LNCAP (cell line): ENCODE measurements at regions not wholly inside any gene's neighbourhood (a gene's known extent, or its start where the extent isn't known, plus 50 kb on each side); places are given as distances from the start of the nearest gene placed in this dataset.

Experiments
- TF ChIP-seq, protein P1 (sequence below): fragments of 450-650 bp; IDR thresholded peaks from 2 replicates; pipeline ENCODE4 v1.5.1; 2017; ENCODE audit warnings: mild to moderate bottlenecking

DNA sequence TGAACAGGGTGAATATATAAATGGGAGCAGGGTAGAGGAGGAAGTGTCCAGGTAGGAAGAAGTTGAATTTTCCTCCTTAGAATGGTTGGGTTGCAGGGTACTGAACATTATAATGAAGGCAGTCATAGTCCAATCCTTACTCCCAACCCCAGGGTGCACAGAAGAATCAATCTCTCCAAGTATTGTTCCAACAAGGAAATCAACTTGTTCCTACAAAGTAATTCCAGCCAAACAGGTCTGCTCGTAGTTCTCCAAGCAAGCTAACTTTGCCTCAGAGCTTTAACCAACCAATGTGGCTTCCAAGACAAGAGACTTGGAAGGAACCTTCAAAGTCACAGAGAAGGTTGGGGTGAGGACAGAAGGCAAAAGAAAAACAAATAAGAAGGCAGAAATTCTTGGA is 527.2 kb downstream of the MED13L start:
- TF ChIP-seq, protein P1, sequence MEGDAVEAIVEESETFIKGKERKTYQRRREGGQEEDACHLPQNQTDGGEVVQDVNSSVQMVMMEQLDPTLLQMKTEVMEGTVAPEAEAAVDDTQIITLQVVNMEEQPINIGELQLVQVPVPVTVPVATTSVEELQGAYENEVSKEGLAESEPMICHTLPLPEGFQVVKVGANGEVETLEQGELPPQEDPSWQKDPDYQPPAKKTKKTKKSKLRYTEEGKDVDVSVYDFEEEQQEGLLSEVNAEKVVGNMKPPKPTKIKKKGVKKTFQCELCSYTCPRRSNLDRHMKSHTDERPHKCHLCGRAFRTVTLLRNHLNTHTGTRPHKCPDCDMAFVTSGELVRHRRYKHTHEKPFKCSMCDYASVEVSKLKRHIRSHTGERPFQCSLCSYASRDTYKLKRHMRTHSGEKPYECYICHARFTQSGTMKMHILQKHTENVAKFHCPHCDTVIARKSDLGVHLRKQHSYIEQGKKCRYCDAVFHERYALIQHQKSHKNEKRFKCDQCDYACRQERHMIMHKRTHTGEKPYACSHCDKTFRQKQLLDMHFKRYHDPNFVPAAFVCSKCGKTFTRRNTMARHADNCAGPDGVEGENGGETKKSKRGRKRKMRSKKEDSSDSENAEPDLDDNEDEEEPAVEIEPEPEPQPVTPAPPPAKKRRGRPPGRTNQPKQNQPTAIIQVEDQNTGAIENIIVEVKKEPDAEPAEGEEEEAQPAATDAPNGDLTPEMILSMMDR = no peak

DNA sequence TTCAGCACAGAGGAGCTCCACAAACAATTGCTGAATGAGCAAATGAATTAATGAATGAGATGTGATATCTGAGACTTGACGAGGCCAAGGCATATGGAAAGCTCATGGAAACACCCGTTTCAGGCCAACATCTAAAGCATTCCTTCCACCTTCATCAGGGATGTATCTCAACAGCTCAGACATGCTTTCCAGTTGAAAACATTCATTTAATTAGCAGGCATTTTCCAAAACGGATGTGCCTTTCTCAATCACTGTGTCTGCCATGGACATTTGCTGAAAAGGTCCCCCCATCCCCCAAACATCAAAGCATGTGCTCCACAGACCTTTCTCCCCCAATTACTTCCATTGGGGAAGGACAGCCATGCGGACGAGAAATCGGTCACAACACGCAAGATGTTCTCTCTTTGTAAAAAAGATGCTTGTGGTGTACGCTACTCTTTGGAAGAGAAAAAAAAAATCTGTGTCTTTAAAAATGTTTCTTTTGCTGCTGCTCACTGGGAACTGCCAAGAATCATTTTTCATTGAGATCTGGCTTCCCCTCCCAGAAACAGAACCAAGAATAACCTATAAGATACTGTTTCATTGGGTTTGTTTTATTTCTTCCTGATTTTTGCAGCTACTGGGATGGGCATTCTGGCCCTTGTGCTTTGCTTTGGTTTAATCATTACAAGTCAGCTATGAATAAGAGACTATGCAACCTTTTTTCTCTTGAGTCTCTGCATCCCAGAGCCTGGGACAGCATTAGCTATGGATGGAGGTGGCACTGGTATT is 528.2 kb downstream of the MED13L start:
- TF ChIP-seq, protein P1 = no peak

DNA sequence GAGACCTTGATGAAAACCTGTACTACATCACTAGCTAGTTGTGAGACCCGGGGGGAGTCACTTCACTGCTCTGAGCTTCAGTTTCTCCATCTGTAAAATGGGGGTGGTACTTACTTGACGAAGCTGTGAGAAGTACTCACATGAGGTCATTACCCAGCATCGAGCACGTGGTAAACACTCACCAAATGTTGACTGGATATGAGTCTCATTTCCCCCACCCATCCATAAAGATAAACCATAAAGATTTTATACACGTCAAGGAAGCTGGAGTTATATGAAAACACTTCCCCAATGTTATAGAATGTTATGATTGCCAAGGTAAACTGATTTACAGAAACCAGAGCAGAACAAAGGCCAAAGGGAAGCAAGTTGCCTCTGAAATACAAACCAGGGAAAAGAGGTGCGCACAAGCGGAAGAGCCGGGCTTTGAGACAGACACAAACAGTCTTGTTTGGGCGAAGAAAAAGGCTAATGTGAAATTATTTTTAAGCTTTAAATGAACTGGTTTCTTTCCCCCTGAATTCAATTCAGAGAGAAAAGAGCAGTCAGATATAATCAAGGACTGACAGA is 536.8 kb downstream of the MED13L start:
- TF ChIP-seq, protein P1 = no peak

DNA sequence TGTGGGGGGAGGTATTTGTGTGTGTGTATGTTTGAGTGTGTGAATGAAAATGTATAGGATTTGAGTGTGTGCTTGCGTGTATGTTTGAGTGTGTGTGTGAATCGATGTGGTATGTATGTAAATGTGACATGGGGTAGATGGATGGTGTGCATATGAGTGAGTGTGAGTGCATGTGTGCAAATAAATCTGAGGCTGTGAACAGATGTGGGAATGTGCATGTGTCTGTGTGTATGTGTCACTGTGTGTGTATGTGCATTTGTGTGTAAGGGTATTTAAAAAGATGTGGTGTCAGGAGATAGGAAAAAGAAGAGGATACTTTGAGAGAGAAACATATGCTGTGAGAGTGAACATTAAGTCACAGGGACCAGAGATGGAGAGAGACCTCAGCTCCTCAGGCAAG is 539.6 kb downstream of the MED13L start:
- TF ChIP-seq, protein P1 = no peak

DNA sequence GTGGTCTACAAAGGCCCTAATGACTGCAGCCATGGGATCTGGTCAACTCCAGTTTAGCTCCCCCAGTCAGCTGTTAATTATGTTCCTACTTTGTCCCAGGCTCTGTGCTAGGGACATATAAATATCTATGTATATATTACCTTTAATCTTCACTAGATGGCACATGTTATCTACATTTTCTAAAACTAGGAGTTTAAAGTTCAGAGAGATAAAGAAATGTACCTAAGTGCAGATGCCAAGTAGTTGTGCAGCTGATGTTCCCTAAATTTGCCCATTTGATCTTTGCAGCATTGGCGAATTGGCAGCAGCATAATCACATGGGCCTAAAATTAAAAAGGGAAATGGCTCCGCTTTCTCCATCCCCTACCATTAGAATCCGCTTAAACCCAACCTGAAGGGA is 541.1 kb downstream of the MED13L start:
- TF ChIP-seq, protein P1 = no peak

DNA sequence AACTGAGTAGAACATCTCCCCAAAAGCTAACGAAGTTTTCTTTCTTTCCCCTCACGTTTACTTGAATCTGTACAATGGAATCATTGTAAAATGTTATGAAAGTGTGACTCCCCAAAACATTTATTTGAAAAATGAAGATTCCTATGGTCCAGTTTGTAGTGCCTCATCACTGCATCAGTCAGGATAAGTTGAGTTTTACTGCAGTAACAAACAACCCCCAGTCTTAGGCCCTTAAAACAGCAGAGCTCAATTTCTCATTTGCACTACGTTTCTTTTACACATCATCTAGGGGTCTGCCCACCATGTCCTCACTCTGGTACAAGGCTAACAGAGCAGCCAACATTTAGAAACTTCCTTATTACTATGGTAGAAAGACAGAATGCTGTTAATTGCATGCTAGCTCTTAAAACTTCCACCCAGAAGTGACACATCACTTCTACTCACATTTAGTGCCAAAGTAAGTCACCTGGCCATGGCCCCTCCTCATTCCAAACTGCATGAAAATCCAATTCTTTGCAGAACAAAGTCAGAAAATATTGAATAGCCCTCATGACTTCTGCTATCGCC is 546.4 kb downstream of the MED13L start:
- TF ChIP-seq, protein P1 = no peak

DNA sequence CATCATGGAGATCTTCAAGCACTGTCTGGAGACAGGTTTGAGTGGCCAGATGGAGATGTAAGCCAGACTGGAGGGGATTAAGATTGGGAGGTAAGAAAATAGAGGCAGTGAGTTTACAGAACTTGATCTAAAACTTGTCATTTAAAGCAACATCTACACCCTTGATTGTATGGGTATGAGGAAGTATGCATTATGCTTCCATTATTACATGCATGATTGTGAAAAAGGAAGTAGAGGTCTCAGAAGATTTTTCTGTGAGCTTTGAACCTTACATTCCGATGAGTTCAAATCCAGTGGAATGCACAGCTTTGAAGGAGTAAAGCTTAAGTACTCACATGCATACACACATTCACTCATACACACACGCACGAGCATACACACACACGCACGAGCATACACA is 550.8 kb downstream of the MED13L start:
- TF ChIP-seq, protein P1 = no peak
